Osteocyte (in vitro differentiated cells): ENCODE measurements at regions not wholly inside any gene's neighbourhood (a gene's known extent, or its start where the extent isn't known, plus 50 kb on each side); places are given as distances from the start of the nearest gene placed in this dataset.
"Not testable (repeated sequence)": the region's sequence is repeated elsewhere in the genome, so short reads cannot be mapped to it uniquely, and the experiment has no call there.

Source experiments
- DNase-seq: peaks from one replicate; pipeline ENCODE4 v3.0.0; 2021; ENCODE audit warnings: mixed read lengths; ENCODE audit not compliant: unreplicated experiment; ENCODE audit errors: extremely low spot score
- H3K27ac Mint-ChIP-seq: one replicate; pipeline ENCODE4 v1.8.0; 2021; ENCODE audit warnings: mild to moderate bottlenecking, mixed read lengths; ENCODE audit not compliant: unreplicated experiment
- H3K27me3 Mint-ChIP-seq: one replicate; pipeline ENCODE4 v1.8.0; 2021; ENCODE audit warnings: mixed read lengths; ENCODE audit not compliant: unreplicated experiment
- H3K36me3 Mint-ChIP-seq: one replicate; pipeline ENCODE4 v1.8.0; 2021; ENCODE audit warnings: mixed read lengths; ENCODE audit not compliant: unreplicated experiment
- H3K4me1 Mint-ChIP-seq: one replicate; pipeline ENCODE4 v1.8.0; 2021; ENCODE audit warnings: mixed read lengths; ENCODE audit not compliant: unreplicated experiment
- H3K4me3 Mint-ChIP-seq: one replicate; pipeline ENCODE4 v1.8.0; 2021; ENCODE audit warnings: mild to moderate bottlenecking, moderate library complexity, mixed read lengths; ENCODE audit not compliant: unreplicated experiment
- H3K9me3 Mint-ChIP-seq: one replicate; pipeline ENCODE4 v1.8.0; 2021; ENCODE audit warnings: mixed read lengths; ENCODE audit not compliant: unreplicated experiment
- CTCF ChIP-seq: fragments of 200-600 bp; sonication (generic); IDR thresholded peaks from 2 replicates; pipeline ENCODE4 v1.5.0; 2021; ENCODE audit warnings: antibody characterized with exemption, mild to moderate bottlenecking, moderate library complexity

GRCh38 chr19:28314756-28315155, 898.2 kb downstream of the UQCRFS1 start:
- Mint-ChIP-seq H3K27me3 (no peaks in the 10 kb centered on the region), H3K27ac (no peak overlapping the region), H3K4me1 (peaks cover 25% of the 10 kb centered on the region), H3K36me3 (no peaks in the 10 kb centered on the region), H3K4me3 (no peak overlapping the region), H3K9me3 (peaks cover 4% of the 10 kb centered on the region)
- TF ChIP-seq CTCF: no peak
- DNase-seq: no peak

- H3K27ac Mint-ChIP-seq: no peak overlapping the region
- no peaks in the 10 kb centered on the region for H3K36me3 Mint-ChIP-seq
- DNase-seq: no peak
- TF ChIP-seq CTCF: no peak
- peaks cover 4% of the 10 kb centered on the region for H3K9me3 Mint-ChIP-seq
- peaks cover 25% of the 10 kb centered on the region for H3K4me1 Mint-ChIP-seq
- no peak overlapping the region for H3K4me3 Mint-ChIP-seq
- no peaks in the 10 kb centered on the region for H3K27me3 Mint-ChIP-seq
These were observed 898.7 kb downstream of the UQCRFS1 start for GRCh38 chr19:28314287-28314686.

GRCh38 chr19:28313633-28314032, 899.3 kb downstream of the UQCRFS1 start:
- Mint-ChIP-seq H3K27me3 (no peaks in the 10 kb centered on the region), H3K4me3 (peak overlapping the region; percentile 50), H3K9me3 (peaks cover 4% of the 10 kb centered on the region), H3K4me1 (peaks cover 25% of the 10 kb centered on the region), H3K27ac (peak overlapping the region; percentile 76), H3K36me3 (no peaks in the 10 kb centered on the region)
- no peak for TF ChIP-seq CTCF
- no peak for DNase-seq

- no peak for TF ChIP-seq CTCF
- H3K27ac Mint-ChIP-seq: no peak overlapping the region
- DNase-seq: no peak
- no peak overlapping the region for H3K4me3 Mint-ChIP-seq
- H3K27me3 Mint-ChIP-seq: no peaks in the 10 kb centered on the region
- H3K4me1 Mint-ChIP-seq: peaks cover 25% of the 10 kb centered on the region
- H3K9me3 Mint-ChIP-seq: peaks cover 8% of the 10 kb centered on the region
- H3K36me3 Mint-ChIP-seq: no peaks in the 10 kb centered on the region
These were observed 900.7 kb downstream of the UQCRFS1 start for GRCh38 chr19:28312269-28312668.

- H3K36me3 Mint-ChIP-seq, H3K27me3 Mint-ChIP-seq, H3K4me3 Mint-ChIP-seq, H3K9me3 Mint-ChIP-seq, H3K27ac Mint-ChIP-seq, DNase-seq: not testable (repeated sequence)
- peaks cover 25% of the 10 kb centered on the region for H3K4me1 Mint-ChIP-seq
These were observed 902.1 kb downstream of the UQCRFS1 start for GRCh38 chr19:28310829-28311228.

- DNase-seq: no peak
- peaks cover 14% of the 10 kb centered on the region for H3K4me1 Mint-ChIP-seq
These were observed 903.9 kb downstream of the UQCRFS1 start for GRCh38 chr19:28309070-28309469.

More at GRCh38 chr19:28309070-28309469, 903.9 kb downstream of the UQCRFS1 start:
- H3K9me3 Mint-ChIP-seq: peaks cover 8% of the 10 kb centered on the region
- no peak for TF ChIP-seq CTCF
- H3K27ac Mint-ChIP-seq: no peak overlapping the region
- H3K4me3 Mint-ChIP-seq: no peak overlapping the region
- H3K27me3 Mint-ChIP-seq: no peaks in the 10 kb centered on the region
- no peaks in the 10 kb centered on the region for H3K36me3 Mint-ChIP-seq
